GM23338 (cell line): ENCODE measurements at regions not wholly inside any gene's neighbourhood (a gene's known extent, or its start where the extent isn't known, plus 50 kb on each side); places are given as distances from the start of the nearest gene placed in this dataset.

Experiments used
- ATAC-seq: fragments of 200-7000 bp; cut with Tn5 transposase; 3 replicates; pipeline ENCODE4 v1.9.1; 2020
- DNase-seq: peaks from one replicate; pipeline ENCODE4 v3.0.0-alpha.2; 2015; ENCODE audit warnings: low spot score
- H2AFZ ChIP-seq: fragments of 200-600 bp; sonication (generic); 2 replicates; pipeline ENCODE4 v1.8.0; 2016; ENCODE audit warnings: antibody characterized with exemption, mild to moderate bottlenecking, moderate library complexity
- H3F3A ChIP-seq: fragments of 200-600 bp; sonication (generic); replicated peaks from 2 replicates; pipeline ENCODE4 v1.8.0; 2017; ENCODE audit warnings: antibody characterized with exemption, mixed run types, low read depth
- H3K27ac ChIP-seq: fragments of 200-600 bp; sonication (generic); 2 replicates; pipeline ENCODE4 v1.6.1; 2016; ENCODE audit warnings: low read depth
- H3K27me3 ChIP-seq: fragments of 200-600 bp; sonication (generic); 2 replicates; pipeline ENCODE4 v1.8.0; 2016; ENCODE audit warnings: mild to moderate bottlenecking, mixed run types, moderate library complexity; ENCODE audit not compliant: insufficient read depth
- H3K36me3 ChIP-seq: fragments of 200-600 bp; sonication (generic); 2 replicates; pipeline ENCODE4 v1.8.0; 2016; ENCODE audit warnings: mild to moderate bottlenecking; ENCODE audit not compliant: insufficient read depth
- H3K4me1 ChIP-seq: fragments of 200-600 bp; sonication (generic); 2 replicates; pipeline ENCODE4 v1.8.0; 2016; ENCODE audit warnings: mild to moderate bottlenecking, moderate library complexity; ENCODE audit not compliant: insufficient read depth
- H3K4me2 ChIP-seq: fragments of 200-600 bp; sonication (generic); 2 replicates; pipeline ENCODE4 v1.7.1; 2017; ENCODE audit warnings: mixed run types
- H3K4me3 ChIP-seq: fragments of 200-600 bp; sonication (generic); 2 replicates; pipeline ENCODE4 v1.6.1; 2016; ENCODE audit warnings: mixed run types
- H3K79me2 ChIP-seq: fragments of 200-600 bp; sonication (generic); replicated peaks from 2 replicates; pipeline ENCODE4 v1.8.0; 2017; ENCODE audit warnings: mild to moderate bottlenecking; ENCODE audit not compliant: insufficient read depth
- H3K9me2 ChIP-seq: fragments of 200-600 bp; sonication (generic); 2 replicates; pipeline ENCODE4 v1.8.0; 2017; ENCODE audit not compliant: insufficient read depth
- H4K20me1 ChIP-seq: fragments of 200-600 bp; sonication (generic); replicated peaks from 2 replicates; pipeline ENCODE4 v1.8.0; 2017; ENCODE audit warnings: mild to moderate bottlenecking; ENCODE audit not compliant: insufficient read depth
- H3K27ac Mint-ChIP-seq: 2 replicates; pipeline ENCODE4 v1.8.0; 2020; ENCODE audit warnings: inconsistent platforms, mild to moderate bottlenecking, moderate library complexity, mixed read lengths
- H3K27me3 Mint-ChIP-seq: 3 replicates; pipeline ENCODE4 v1.8.0; 2022; ENCODE audit warnings: low read depth, mild to moderate bottlenecking, moderate library complexity, mixed read lengths, inconsistent platforms; ENCODE audit not compliant: insufficient read depth, poor library complexity
- H3K36me3 Mint-ChIP-seq: 3 replicates; pipeline ENCODE4 v1.8.0; 2021; ENCODE audit warnings: low read depth, mild to moderate bottlenecking, inconsistent platforms, moderate library complexity, mixed read lengths
- H3K4me1 Mint-ChIP-seq: 3 replicates; pipeline ENCODE4 v1.8.0; 2020; ENCODE audit warnings: mild to moderate bottlenecking, inconsistent platforms, mixed read lengths
- H3K4me3 Mint-ChIP-seq: 3 replicates; pipeline ENCODE4 v1.8.0; 2021; ENCODE audit warnings: moderate library complexity, mild to moderate bottlenecking, inconsistent platforms, mixed read lengths
- H3K9me3 Mint-ChIP-seq: 3 replicates; pipeline ENCODE4 v1.8.0; 2020; ENCODE audit warnings: moderate library complexity, mild to moderate bottlenecking, inconsistent platforms, mixed read lengths
- EZH2 ChIP-seq: fragments of 200-600 bp; sonication (generic); IDR thresholded peaks from one replicate; pipeline ENCODE4 v1.8.0; 2017; ENCODE audit warnings: antibody characterized with exemption, mild to moderate bottlenecking, low read depth; ENCODE audit not compliant: unreplicated experiment
- EZH2phosphoT487 ChIP-seq: fragments of 200-600 bp; sonication (generic); IDR thresholded peaks from one replicate; pipeline ENCODE4 v1.8.1; 2018; ENCODE audit warnings: antibody characterized with exemption; ENCODE audit not compliant: unreplicated experiment
- JUNB ChIP-seq: IDR thresholded peaks from one replicate; pipeline ENCODE4 v1.6.1; 2016; ENCODE audit warnings: antibody characterized with exemption; ENCODE audit not compliant: unreplicated experiment
- NANOG ChIP-seq: IDR thresholded peaks from 2 replicates; pipeline ENCODE4 v1.6.1; 2016; ENCODE audit warnings: antibody characterized with exemption, borderline replicate concordance
- STAT1 ChIP-seq: IDR thresholded peaks from one replicate; pipeline ENCODE4 v1.6.1; 2016; ENCODE audit warnings: antibody characterized with exemption; ENCODE audit not compliant: unreplicated experiment
- ZNF114 ChIP-seq: fragments of 250-450 bp; sonication (Bioruptor Pico); IDR thresholded peaks from 2 replicates; pipeline ENCODE4 v1.5.0; 2020; ENCODE audit warnings: mild to moderate bottlenecking, moderate library complexity
- ZNF331 ChIP-seq: fragments of 250-450 bp; sonication (Bioruptor Pico); IDR thresholded peaks from 2 replicates; pipeline ENCODE4 v1.5.0; 2020; ENCODE audit warnings: low read depth, mild to moderate bottlenecking, moderate library complexity
- TF ChIP-seq, protein P1 (sequence below): IDR thresholded peaks from one replicate; pipeline ENCODE4 v1.6.1; 2018; ENCODE audit warnings: antibody characterized with exemption; ENCODE audit not compliant: unreplicated experiment
- TF ChIP-seq, protein P2 (sequence below), 2 experiments: fragments of 200-600 bp in 1 of 2; sonication (generic) in 1 of 2; conservative IDR thresholded peaks; 2 replicates each; pipeline versions ENCODE4 v1.5.1 to v1.6.1; 2016 to 2017; ENCODE audit warnings: antibody characterized with exemption in 2 of 2, low read depth in 2 of 2, mild to moderate bottlenecking in 2 of 2, moderate library complexity in 1 of 2
- TF ChIP-seq, protein P3 (sequence below): IDR thresholded peaks from 2 replicates; pipeline ENCODE4 v1.6.1; 2016; ENCODE audit warnings: antibody characterized with exemption

DNA sequence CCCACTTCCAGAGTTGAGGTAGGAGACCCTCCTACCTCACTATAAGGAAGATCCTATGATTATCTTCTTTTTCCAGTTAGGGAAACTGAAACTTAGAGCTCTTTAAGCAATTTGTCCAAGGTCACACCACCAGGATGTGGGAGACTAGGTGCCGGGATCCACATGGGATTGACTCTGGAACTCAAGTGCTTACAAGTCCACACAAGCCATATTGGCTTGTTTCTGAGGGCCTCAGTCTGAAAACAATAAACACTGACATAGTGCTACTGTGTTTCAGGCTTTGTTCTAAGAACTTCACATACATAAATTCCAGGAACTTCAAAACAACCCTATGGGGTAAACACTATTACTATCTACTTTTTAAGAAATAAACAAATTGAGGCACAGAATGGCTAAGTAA is 481.3 kb downstream of the ZSWIM6 start (continued):
- TF ChIP-seq, protein P1, sequence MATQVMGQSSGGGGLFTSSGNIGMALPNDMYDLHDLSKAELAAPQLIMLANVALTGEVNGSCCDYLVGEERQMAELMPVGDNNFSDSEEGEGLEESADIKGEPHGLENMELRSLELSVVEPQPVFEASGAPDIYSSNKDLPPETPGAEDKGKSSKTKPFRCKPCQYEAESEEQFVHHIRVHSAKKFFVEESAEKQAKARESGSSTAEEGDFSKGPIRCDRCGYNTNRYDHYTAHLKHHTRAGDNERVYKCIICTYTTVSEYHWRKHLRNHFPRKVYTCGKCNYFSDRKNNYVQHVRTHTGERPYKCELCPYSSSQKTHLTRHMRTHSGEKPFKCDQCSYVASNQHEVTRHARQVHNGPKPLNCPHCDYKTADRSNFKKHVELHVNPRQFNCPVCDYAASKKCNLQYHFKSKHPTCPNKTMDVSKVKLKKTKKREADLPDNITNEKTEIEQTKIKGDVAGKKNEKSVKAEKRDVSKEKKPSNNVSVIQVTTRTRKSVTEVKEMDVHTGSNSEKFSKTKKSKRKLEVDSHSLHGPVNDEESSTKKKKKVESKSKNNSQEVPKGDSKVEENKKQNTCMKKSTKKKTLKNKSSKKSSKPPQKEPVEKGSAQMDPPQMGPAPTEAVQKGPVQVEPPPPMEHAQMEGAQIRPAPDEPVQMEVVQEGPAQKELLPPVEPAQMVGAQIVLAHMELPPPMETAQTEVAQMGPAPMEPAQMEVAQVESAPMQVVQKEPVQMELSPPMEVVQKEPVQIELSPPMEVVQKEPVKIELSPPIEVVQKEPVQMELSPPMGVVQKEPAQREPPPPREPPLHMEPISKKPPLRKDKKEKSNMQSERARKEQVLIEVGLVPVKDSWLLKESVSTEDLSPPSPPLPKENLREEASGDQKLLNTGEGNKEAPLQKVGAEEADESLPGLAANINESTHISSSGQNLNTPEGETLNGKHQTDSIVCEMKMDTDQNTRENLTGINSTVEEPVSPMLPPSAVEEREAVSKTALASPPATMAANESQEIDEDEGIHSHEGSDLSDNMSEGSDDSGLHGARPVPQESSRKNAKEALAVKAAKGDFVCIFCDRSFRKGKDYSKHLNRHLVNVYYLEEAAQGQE = no peak
- TF ChIP-seq, protein P2, sequence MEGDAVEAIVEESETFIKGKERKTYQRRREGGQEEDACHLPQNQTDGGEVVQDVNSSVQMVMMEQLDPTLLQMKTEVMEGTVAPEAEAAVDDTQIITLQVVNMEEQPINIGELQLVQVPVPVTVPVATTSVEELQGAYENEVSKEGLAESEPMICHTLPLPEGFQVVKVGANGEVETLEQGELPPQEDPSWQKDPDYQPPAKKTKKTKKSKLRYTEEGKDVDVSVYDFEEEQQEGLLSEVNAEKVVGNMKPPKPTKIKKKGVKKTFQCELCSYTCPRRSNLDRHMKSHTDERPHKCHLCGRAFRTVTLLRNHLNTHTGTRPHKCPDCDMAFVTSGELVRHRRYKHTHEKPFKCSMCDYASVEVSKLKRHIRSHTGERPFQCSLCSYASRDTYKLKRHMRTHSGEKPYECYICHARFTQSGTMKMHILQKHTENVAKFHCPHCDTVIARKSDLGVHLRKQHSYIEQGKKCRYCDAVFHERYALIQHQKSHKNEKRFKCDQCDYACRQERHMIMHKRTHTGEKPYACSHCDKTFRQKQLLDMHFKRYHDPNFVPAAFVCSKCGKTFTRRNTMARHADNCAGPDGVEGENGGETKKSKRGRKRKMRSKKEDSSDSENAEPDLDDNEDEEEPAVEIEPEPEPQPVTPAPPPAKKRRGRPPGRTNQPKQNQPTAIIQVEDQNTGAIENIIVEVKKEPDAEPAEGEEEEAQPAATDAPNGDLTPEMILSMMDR (conservative IDR thresholded peaks at IDR 0.05; ENCODE audit: low read depth in 2 of 2) = no peak
- TF ChIP-seq STAT1 (no peak), EZH2 (no peak), NANOG (no peak), ZNF114 (no peak), JUNB (no peak)

DNA sequence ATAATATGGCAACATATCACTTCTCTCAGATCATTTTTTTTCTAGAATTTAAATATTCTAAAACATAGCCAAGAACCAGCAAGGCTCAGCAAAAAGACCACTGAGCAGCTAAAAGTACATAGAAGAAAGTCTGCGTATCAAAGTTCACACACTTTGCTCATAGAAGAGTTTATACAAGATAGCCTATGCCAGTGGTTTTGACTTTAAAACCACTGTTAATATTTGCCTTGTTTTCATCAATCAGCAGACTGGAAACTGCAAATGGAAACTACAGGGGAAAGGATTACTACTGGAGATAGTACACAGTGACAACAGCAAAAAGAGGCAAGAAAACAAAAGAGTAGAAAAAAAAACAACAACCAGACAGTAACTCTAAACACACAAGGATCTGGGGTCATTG is 483.3 kb downstream of the ZSWIM6 start:
- Histone ChIP-seq H3K4me3 (no peak overlapping the region), H3K36me3 (no peaks in the 10 kb centered on the region), H3K27ac (no peak overlapping the region), H3K27me3 (no peaks in the 10 kb centered on the region), H3K79me2 (no peaks in the 10 kb centered on the region), H3F3A (no peaks in the 10 kb centered on the region), H3K4me1 (no peaks in the 10 kb centered on the region), H3K4me2 (no peak overlapping the region), H4K20me1 (no peaks in the 10 kb centered on the region), H3K9me2 (no peaks in the 10 kb centered on the region), H2AFZ (no peak overlapping the region)
- Mint-ChIP-seq H3K36me3 (no peaks in the 10 kb centered on the region; the same call in 2 of the 3 replicates), H3K27me3 (peaks cover 6% of the 10 kb centered on the region), H3K4me3 (no peak overlapping the region), H3K4me1 (peaks cover 18% of the 10 kb centered on the region), H3K9me3 (no peaks in the 10 kb centered on the region), H3K27ac (no peak overlapping the region)
- no peak for DNase-seq
- ATAC-seq = no peak
- TF ChIP-seq, protein P3, sequence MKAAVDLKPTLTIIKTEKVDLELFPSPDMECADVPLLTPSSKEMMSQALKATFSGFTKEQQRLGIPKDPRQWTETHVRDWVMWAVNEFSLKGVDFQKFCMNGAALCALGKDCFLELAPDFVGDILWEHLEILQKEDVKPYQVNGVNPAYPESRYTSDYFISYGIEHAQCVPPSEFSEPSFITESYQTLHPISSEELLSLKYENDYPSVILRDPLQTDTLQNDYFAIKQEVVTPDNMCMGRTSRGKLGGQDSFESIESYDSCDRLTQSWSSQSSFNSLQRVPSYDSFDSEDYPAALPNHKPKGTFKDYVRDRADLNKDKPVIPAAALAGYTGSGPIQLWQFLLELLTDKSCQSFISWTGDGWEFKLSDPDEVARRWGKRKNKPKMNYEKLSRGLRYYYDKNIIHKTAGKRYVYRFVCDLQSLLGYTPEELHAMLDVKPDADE = no peak
- TF ChIP-seq EZH2 (no peak), NANOG (no peak), ZNF331 (CRISPR knock-in tag) (no peak), STAT1 (no peak), ZNF114 (no peak), EZH2phosphoT487 (no peak)
- TF ChIP-seq, protein P2 (conservative IDR thresholded peaks at IDR 0.05; ENCODE audit: low read depth in 2 of 2) = no peak
